Cardiac muscle cell (in vitro differentiated cells and primary cell): ENCODE measurements at regions not wholly inside any gene's neighbourhood (a gene's known extent, or its start where the extent isn't known, plus 50 kb on each side); places are given as distances from the start of the nearest gene placed in this dataset.

ENCODE experiments used
- DNase-seq, 2 donors: peaks; one replicate each; pipeline versions ENCODE4 v3.0.0 to v3.0.0-alpha.2; 2010 to 2017; ENCODE audit warnings: low read depth in 1 of 2, low spot score in 1 of 2
- H3K27ac ChIP-seq: fragments of 200-600 bp; sonication (generic); 2 replicates; pipeline ENCODE4 v1.5.1; 2016
- H3K27me3 ChIP-seq: fragments of 200-600 bp; sonication (generic); 2 replicates; pipeline ENCODE4 v1.6.0; 2016; ENCODE audit warnings: control low read depth
- H3K36me3 ChIP-seq: fragments of 200-600 bp; sonication (generic); 2 replicates; pipeline ENCODE4 v1.5.1; 2016; ENCODE audit warnings: control low read depth
- H3K4me1 ChIP-seq: fragments of 200-600 bp; sonication (generic); 2 replicates; pipeline ENCODE4 v1.8.1; 2017; ENCODE audit warnings: low read depth, mild to moderate bottlenecking, mixed run types
- H3K4me3 ChIP-seq: fragments of 200-600 bp; sonication (generic); 2 replicates; pipeline ENCODE4 v1.5.1; 2016; ENCODE audit warnings: mild to moderate bottlenecking
- H3K9me3 ChIP-seq: fragments of 200-600 bp; sonication (generic); 2 replicates; pipeline ENCODE4 v1.5.1; 2017; ENCODE audit warnings: low read depth, mild to moderate bottlenecking, control low read depth
- CTCF ChIP-seq: IDR thresholded peaks from 2 replicates; pipeline ENCODE4 v1.5.1; 2012; ENCODE audit warnings: low read depth, mild to moderate bottlenecking, low read length

GRCh38 chr7:25399000-25399750 is 170.9 kb upstream of the NPVF start:
- Histone ChIP-seq H3K9me3 (no peaks in the 10 kb centered on the region), H3K4me1 (no peaks in the 10 kb centered on the region), H3K36me3 (no peaks in the 10 kb centered on the region), H3K4me3 (no peak overlapping the region), H3K27ac (no peak overlapping the region), H3K27me3 (no peaks in the 10 kb centered on the region)
- no peak for DNase-seq
- TF ChIP-seq CTCF, result no peak

GRCh38 chr7:25402532-25402931 is 174.2 kb upstream of the NPVF start:
- no peak for DNase-seq
- Histone ChIP-seq H3K9me3 (no peaks in the 10 kb centered on the region), H3K27me3 (no peaks in the 10 kb centered on the region), H3K4me3 (no peak overlapping the region), H3K4me1 (no peaks in the 10 kb centered on the region), H3K27ac (no peak overlapping the region), H3K36me3 (no peaks in the 10 kb centered on the region)
- TF ChIP-seq CTCF, result no peak

GRCh38 chr7:25405736-25406135 is 177.4 kb upstream of the NPVF start:
- no peaks in the 10 kb centered on the region for H3K4me1 ChIP-seq
- no peak for TF ChIP-seq CTCF
- no peaks in the 10 kb centered on the region for H3K36me3 ChIP-seq
- no peak overlapping the region for H3K27ac ChIP-seq
- no peak overlapping the region for H3K4me3 ChIP-seq
- DNase-seq, result no peak
- no peaks in the 10 kb centered on the region for H3K9me3 ChIP-seq
- H3K27me3 ChIP-seq, result no peaks in the 10 kb centered on the region

- Histone ChIP-seq H3K4me1 (no peaks in the 10 kb centered on the region), H3K4me3 (no peak overlapping the region), H3K9me3 (no peaks in the 10 kb centered on the region), H3K36me3 (no peaks in the 10 kb centered on the region), H3K27me3 (no peaks in the 10 kb centered on the region), H3K27ac (no peak overlapping the region)
- TF ChIP-seq CTCF, result no peak
- no peak for DNase-seq
These were observed 178.8 kb upstream of the NPVF start for GRCh38 chr7:25407053-25407452.

GRCh38 chr7:25408012-25408687 is 179.9 kb upstream of the NPVF start:
- H3K4me1 ChIP-seq, result no peaks in the 10 kb centered on the region
- no peak overlapping the region for H3K4me3 ChIP-seq
- H3K9me3 ChIP-seq, result no peaks in the 10 kb centered on the region
- H3K36me3 ChIP-seq, result no peaks in the 10 kb centered on the region
- H3K27ac ChIP-seq, result no peak overlapping the region
- no peak for DNase-seq
- no peak for TF ChIP-seq CTCF
- no peaks in the 10 kb centered on the region for H3K27me3 ChIP-seq
